Skeletal muscle satellite cell (primary cell): ENCODE measurements at regions not wholly inside any gene's neighbourhood (a gene's known extent, or its start where the extent isn't known, plus 50 kb on each side); places are given as distances from the start of the nearest gene placed in this dataset.

Experiments used
- H3K27me3 ChIP-seq: 2 replicates; pipeline ENCODE4 v1.7.0; 2013; ENCODE audit warnings: low read length; ENCODE audit not compliant: control insufficient read depth, insufficient read depth
- H3K36me3 ChIP-seq: 2 replicates; pipeline ENCODE4 v1.7.0; 2013; ENCODE audit warnings: mild to moderate bottlenecking, control low read depth, low read length; ENCODE audit not compliant: insufficient read depth
- H3K4me1 ChIP-seq: 2 replicates; pipeline ENCODE4 v1.7.0; 2013; ENCODE audit warnings: low read length; ENCODE audit not compliant: control insufficient read depth, insufficient read depth
- H3K4me2 ChIP-seq: 2 replicates; pipeline ENCODE4 v1.7.0; 2013; ENCODE audit warnings: mild to moderate bottlenecking, low read length
- H3K4me3 ChIP-seq: 2 replicates; pipeline ENCODE4 v1.7.0; 2013; ENCODE audit warnings: low read length
- H3K9ac ChIP-seq: 2 replicates; pipeline ENCODE4 v1.7.0; 2013; ENCODE audit warnings: mild to moderate bottlenecking, low read depth, low read length, moderate library complexity
- H3K9me3 ChIP-seq: replicated peaks from 2 replicates; pipeline ENCODE4 v1.7.0; 2013; ENCODE audit warnings: mild to moderate bottlenecking, control low read depth, low read length

DNA sequence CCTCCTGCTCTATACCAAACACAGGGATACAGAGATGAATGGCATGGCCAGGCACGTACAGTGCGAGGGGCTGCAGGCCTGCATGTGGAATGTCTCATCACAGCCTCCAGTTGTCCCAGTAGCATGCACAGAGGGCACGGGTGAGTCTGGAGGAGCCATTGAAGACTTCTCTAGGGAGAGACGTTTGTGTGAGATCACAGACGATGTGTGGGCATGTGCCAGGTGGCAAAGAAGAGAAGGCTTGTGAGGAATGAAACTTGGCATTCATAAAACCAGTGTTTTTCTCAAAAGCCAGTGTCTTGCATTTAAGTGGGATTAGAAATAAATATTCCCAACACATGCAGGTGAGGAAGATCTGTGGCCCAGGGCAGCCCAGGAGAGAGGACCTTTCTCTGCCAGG is 119.1 kb upstream of the UBE3A start:
- Histone ChIP-seq H3K36me3 (no peaks in the 10 kb centered on the region), H3K9me3 (no peaks in the 10 kb centered on the region), H3K4me1 (no peaks in the 10 kb centered on the region), H3K9ac (no peak overlapping the region), H3K4me3 (no peak overlapping the region), H3K4me2 (no peak overlapping the region), H3K27me3 (no peaks in the 10 kb centered on the region)

DNA sequence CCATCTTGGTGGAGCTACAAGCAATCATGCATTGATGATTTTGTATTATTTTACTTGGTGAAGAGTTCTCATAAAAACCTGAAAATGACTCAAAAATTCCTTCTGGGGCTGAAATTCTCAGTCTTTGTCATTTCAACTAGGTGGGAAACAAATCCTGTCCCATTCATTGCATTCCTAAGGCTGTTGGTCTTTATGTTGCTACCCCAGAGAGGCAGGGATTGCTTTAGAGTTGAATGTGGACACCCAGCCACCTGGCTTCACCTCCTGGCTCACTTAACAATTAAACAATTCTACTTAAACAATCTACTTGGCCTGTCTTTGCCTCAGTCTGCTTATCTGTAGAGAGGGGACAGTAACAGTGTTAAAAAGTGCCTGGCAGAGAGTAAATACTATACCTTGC is 117.3 kb upstream of the UBE3A start:
- H3K4me1 ChIP-seq, result no peaks in the 10 kb centered on the region
- no peak overlapping the region for H3K4me2 ChIP-seq
- no peak overlapping the region for H3K4me3 ChIP-seq
- no peak overlapping the region for H3K9ac ChIP-seq
- H3K9me3 ChIP-seq, result no peaks in the 10 kb centered on the region
- no peaks in the 10 kb centered on the region for H3K36me3 ChIP-seq
- H3K27me3 ChIP-seq, result no peaks in the 10 kb centered on the region

DNA sequence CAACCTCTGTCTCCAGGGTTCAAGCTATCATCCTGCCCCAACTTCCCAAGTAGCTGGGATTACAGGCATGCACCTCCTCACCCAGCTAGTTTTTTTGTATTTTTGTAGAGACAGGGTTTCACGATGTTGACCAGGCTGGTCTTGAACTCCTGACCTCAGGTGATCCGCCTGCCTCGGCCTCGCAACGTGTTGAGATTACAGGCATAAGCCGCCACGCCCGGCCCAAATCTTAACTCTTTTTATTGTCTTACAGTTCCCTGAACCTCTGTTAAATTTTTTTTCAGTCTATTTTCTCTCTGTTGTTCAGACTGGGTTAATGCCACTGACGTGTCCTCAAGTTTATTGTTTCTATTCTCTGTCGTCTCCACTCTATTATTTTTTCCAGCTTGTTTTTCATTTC is 115.8 kb upstream of the UBE3A start:
- Histone ChIP-seq H3K4me2 (no peak overlapping the region), H3K27me3 (no peaks in the 10 kb centered on the region), H3K4me3 (no peak overlapping the region), H3K4me1 (no peaks in the 10 kb centered on the region), H3K9ac (no peak overlapping the region), H3K9me3 (no peaks in the 10 kb centered on the region), H3K36me3 (no peaks in the 10 kb centered on the region)

DNA sequence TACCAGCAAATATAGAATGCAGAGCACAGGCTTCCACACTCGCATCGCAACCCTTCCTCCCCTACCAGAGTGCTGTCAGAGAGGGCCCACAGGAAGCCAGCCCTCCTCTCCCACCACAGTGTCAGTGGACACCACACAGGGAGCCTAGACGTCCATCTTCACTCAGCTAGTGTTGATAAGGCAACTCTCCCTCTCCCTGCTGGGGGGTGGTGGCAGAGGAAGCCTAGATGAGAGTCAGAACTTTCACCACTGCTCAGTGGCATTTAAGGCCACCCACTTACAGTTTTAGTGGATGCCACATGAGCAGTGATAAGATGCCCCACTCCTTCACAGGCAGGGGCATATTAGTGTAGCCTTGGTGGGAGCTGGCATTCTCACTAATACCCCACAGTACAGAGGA is 109.8 kb upstream of the UBE3A start:
- H3K27me3 ChIP-seq, result no peaks in the 10 kb centered on the region
- H3K4me1 ChIP-seq, result peaks cover 15% of the 10 kb centered on the region
- H3K4me2 ChIP-seq, result no peak overlapping the region
- H3K4me3 ChIP-seq, result no peak overlapping the region
- H3K9me3 ChIP-seq, result no peaks in the 10 kb centered on the region
- no peak overlapping the region for H3K9ac ChIP-seq
- H3K36me3 ChIP-seq, result no peaks in the 10 kb centered on the region

DNA sequence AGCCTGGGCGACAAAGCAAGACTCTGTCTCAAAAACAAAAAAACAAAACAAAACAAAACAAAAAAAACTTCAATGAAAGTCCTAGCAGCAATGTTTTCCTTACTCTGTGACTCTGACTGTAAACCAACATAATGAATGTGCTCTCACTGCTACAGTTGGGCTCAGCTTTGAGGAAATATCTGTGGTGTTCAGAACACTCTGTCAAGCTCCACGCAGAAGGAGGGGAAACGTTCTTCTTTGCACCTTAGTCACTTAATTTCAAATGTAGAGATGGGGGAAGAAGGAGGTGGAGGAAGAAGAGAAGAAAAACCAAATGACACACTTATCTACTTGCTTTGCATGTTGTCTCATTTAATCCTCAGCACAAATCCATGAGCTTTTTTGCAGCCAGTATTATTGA is 107.1 kb upstream of the UBE3A start:
- Histone ChIP-seq H3K27me3 (no peaks in the 10 kb centered on the region), H3K4me3 (no peak overlapping the region), H3K9ac (no peak overlapping the region), H3K4me1 (peaks cover 19% of the 10 kb centered on the region), H3K4me2 (no peak overlapping the region), H3K9me3 (no peaks in the 10 kb centered on the region), H3K36me3 (no peaks in the 10 kb centered on the region)

DNA sequence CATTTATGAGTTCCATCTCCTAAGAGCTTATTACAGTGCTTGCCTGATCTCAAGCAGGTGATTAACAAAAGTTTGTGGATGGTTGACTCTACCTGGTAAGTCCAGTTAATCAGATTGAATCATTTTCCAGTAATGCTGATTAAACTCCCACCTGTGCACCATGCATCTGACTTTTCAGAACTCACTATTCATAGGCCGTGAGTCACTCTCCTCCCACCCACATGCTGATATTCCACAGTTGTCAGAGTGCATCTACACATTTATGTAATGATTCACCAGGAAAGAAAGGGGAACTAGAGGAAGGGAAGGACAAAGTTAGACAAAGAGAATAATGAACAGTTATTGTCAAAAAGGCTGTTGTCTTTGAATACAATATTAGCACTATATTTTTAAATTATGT is 106.2 kb upstream of the UBE3A start:
- Histone ChIP-seq H3K9ac (no peak overlapping the region), H3K9me3 (no peaks in the 10 kb centered on the region), H3K4me1 (peaks cover 19% of the 10 kb centered on the region), H3K36me3 (no peaks in the 10 kb centered on the region), H3K27me3 (no peaks in the 10 kb centered on the region), H3K4me2 (no peak overlapping the region), H3K4me3 (no peak overlapping the region)

DNA sequence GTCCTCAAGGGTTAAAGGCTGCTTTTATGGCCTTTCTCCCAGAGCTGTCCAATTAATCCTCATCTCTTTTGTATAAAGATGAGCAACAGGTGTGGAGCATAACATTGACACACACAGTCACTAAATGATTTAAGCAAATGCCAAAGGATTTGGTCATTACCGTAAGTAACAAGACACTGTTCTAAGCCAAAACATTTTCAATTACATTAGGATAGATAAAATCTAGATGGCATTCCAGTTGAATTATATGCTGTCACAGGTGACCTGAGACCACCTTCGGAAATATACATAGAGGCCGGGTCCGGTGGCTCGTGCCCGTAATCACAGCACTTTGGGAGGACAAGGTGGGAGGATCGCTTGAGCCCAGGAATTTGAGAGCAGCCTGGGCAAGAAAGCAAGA is 105.3 kb upstream of the UBE3A start:
- H3K36me3 ChIP-seq, result no peaks in the 10 kb centered on the region
- H3K9me3 ChIP-seq, result no peaks in the 10 kb centered on the region
- H3K27me3 ChIP-seq, result no peaks in the 10 kb centered on the region
- H3K4me3 ChIP-seq, result no peak overlapping the region
- H3K4me1 ChIP-seq, result peaks cover 19% of the 10 kb centered on the region
- H3K9ac ChIP-seq, result no peak overlapping the region
- no peak overlapping the region for H3K4me2 ChIP-seq

DNA sequence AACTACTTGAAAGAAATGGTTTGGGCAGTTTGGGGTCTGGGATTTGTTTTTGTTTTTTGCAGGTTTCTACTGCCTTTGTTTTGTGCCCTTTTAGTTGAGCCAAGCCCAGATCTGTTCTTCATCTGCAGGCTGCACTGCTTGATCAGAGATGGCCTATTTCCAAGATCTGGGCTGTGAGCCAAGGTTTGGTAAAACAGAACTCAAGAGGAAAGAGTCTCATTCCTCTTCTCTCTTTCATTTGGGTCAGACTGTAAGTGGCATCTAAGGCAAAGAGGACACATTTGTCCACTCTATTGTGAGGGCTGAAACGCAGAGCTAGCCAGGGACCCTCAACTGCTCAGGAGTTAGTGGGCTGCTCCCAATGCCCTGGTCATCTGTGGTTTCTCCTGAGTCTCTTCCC is 104.4 kb upstream of the UBE3A start:
- H3K36me3 ChIP-seq, result no peaks in the 10 kb centered on the region
- H3K4me1 ChIP-seq, result peaks cover 19% of the 10 kb centered on the region
- no peaks in the 10 kb centered on the region for H3K27me3 ChIP-seq
- H3K4me3 ChIP-seq, result no peak overlapping the region
- no peak overlapping the region for H3K4me2 ChIP-seq
- no peaks in the 10 kb centered on the region for H3K9me3 ChIP-seq
- H3K9ac ChIP-seq, result no peak overlapping the region

DNA sequence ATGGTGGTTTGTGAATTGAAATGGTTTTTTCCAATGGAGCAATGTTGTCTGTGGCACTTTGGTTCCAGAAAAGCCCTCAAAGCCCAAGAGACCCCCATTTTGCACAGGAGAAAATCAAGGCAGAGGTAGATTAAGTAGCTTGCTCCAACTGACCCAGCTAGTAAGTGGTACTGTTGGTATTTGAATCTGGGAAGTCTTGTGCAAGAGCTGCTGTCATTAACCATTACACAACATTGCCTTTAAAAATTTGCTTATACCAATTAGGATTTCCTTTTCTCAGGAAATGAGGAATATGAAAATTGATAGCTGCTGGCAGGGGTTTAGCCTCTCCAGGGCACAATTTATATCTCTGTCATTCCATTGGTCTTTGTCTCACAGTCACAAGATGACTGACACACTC is 102.4 kb upstream of the UBE3A start:
- Histone ChIP-seq H3K4me1 (peaks cover 19% of the 10 kb centered on the region), H3K4me2 (no peak overlapping the region), H3K4me3 (no peak overlapping the region), H3K36me3 (no peaks in the 10 kb centered on the region), H3K27me3 (no peaks in the 10 kb centered on the region), H3K9ac (no peak overlapping the region), H3K9me3 (no peaks in the 10 kb centered on the region)

DNA sequence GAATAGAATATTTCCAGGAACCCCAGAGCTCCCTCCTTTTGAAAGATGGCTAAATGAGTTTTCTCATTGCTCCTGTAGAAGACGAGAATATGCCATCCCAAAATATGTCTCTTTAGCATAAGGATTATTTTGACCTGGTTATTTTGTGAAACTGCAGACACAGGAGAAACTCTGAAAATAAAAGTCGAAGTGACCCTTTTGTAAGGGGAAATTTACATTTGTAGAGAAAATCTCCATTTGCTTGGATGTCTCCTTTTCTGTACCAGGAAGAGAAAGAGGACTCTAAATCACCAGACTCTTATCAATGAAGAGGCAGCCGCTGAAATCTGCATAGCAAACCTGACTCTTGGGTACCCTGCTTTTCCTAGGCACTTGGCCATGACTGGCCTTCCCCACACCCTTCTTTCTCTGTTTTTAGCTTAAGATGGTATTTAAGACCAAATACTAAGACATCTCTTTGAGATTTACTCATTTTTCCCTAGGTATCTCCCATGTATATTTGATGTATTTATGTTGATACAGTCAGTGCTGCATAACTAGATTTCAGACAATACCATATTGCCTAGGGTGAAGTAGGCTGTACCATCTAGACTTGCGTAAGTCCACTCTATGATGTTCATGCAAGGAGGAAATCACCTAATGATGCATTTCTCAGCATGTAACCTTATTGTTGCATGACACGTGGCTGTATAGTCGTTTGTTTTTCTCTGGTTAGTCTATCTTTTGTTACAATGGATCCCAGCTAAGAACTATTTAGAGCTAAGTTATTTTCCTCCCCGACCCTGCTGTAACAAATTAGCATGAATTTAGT is 98.2 kb upstream of the UBE3A start:
- Histone ChIP-seq H3K4me3 (no peak overlapping the region), H3K27me3 (no peaks in the 10 kb centered on the region), H3K36me3 (no peaks in the 10 kb centered on the region), H3K9ac (no peak overlapping the region), H3K9me3 (no peaks in the 10 kb centered on the region), H3K4me2 (no peak overlapping the region), H3K4me1 (no peaks in the 10 kb centered on the region)

DNA sequence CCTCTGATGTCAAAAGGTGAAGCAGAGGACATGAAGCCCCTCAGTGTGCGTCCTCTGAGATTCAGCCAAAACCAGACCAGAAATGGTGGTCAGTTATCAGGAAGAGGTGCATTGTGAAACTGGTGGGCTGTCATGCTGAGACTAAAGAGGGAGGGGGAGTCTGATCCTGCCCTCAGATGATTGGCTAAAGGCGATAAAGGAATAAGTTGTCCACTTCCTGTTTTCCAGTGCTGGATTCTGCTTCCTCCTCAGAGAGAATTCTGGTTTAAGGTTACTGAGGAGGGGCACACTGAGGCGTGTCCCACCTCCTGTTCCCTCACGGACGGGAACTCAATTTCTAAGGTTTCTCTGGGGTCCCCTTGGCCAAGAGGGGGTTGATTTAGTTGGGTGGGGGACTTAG is 97.0 kb upstream of the UBE3A start:
- Histone ChIP-seq H3K9ac (no peak overlapping the region), H3K27me3 (no peaks in the 10 kb centered on the region), H3K4me1 (no peaks in the 10 kb centered on the region), H3K36me3 (no peaks in the 10 kb centered on the region), H3K9me3 (no peaks in the 10 kb centered on the region), H3K4me3 (no peak overlapping the region), H3K4me2 (no peak overlapping the region)

DNA sequence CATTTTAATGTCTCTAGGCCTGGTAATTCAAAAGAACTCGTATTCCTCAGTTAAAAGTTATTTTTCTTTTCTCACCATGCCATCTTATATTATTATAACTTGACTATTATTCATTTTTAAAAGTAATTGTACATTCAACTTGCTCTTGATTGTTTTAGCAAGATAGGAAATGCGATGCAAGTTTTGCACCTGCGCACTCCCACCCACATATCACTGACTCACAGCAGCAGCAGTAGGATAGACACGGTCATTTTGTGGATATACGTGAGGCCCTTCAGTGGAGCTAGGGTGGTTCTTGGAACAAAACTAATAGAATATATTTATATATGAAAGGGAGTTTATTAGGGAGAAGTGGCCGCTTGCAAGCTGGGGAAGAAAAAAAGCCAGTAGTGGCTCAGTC is 95.5 kb upstream of the UBE3A start:
- Histone ChIP-seq H3K4me1 (no peaks in the 10 kb centered on the region), H3K36me3 (no peaks in the 10 kb centered on the region), H3K9me3 (no peaks in the 10 kb centered on the region), H3K4me2 (no peak overlapping the region), H3K9ac (no peak overlapping the region), H3K27me3 (no peaks in the 10 kb centered on the region), H3K4me3 (no peak overlapping the region)
